Sigmoid colon (tissue), 4 donors: ENCODE measurements at regions not wholly inside any gene's neighbourhood (a gene's known extent, or its start where the extent isn't known, plus 50 kb on each side); places are given as distances from the start of the nearest gene placed in this dataset.

ENCODE experiments used
- CTCF ChIP-seq, 4 experiments: fragments of 450-650 bp in 3 of 4; fragments of 200-600 bp in 1 of 4; IDR thresholded peaks; one replicate each; pipeline ENCODE4 v1.5.1; 2016 to 2019; ENCODE audit warnings: antibody characterized with exemption in 4 of 4, mild to moderate bottlenecking in 3 of 4, moderate library complexity in 2 of 4
- EP300 ChIP-seq, 4 donors: sonication (generic); formaldehyde crosslinking; IDR thresholded peaks; one replicate each; pipeline ENCODE4 v1.6.1; 2017; ENCODE audit warnings: antibody characterized with exemption in 4 of 4
- POLR2A ChIP-seq, 2 donors: fragments of 450-650 bp; IDR thresholded peaks; one replicate each; pipeline ENCODE4 v1.6.1; 2016; ENCODE audit warnings: antibody characterized with exemption in 2 of 2, mild to moderate bottlenecking in 2 of 2, moderate library complexity in 2 of 2
- POLR2AphosphoS5 ChIP-seq, 4 donors: sonication (generic); formaldehyde crosslinking; IDR thresholded peaks; one replicate each; pipeline ENCODE4 v1.6.1; 2017; ENCODE audit warnings: antibody characterized with exemption in 4 of 4

DNA sequence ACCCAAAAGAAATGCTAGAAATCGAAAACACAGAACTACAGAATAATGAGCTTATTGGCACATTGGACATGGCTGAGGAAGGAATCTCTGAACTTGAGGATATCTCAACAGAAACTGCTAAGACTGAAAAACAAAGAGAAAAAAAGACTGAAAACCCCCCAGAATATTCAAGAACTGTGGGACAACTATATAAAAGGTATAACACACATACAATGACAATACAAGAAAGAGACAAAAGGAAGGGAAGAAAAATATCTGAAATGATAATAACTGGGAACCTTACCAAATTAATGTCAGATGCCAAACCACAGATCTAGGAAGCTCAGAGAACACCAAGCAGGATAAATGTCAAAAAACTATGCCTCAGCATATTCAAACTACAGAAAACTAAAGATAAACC lies 68.6 kb upstream of the TNPO1 start:
- TF ChIP-seq CTCF (IDR thresholded peaks at IDR 0.05) = no peak
- no peak for TF ChIP-seq POLR2A (IDR thresholded peaks at IDR 0.05)
- TF ChIP-seq EP300 (IDR thresholded peaks at IDR 0.05) = no peak
- no peak for TF ChIP-seq POLR2AphosphoS5 (IDR thresholded peaks at IDR 0.05)
